ENCODE measurements at regions not wholly inside any gene's neighbourhood (a gene's known extent, or its start where the extent isn't known, plus 50 kb on each side); places are given as distances from the start of the nearest gene placed in this dataset.

- DNase-seq (ENCODE audit: low read depth): no peak
- H3K4me3 ChIP-seq (ENCODE audit: control insufficient read depth, low read depth, low read length): no peak overlapping the region
- TF ChIP-seq CTCF (conservative IDR thresholded peaks at IDR 0.05; ENCODE audit: control insufficient read depth, insufficient read depth, low read depth, low read length): no peak
Measured at GRCh38 chr2:225971433-225971832, 571.9 kb downstream of the NYAP2 start.

- no peak for TF ChIP-seq CTCF (conservative IDR thresholded peaks at IDR 0.05; ENCODE audit: control insufficient read depth, insufficient read depth, low read depth, low read length)
- H3K4me3 ChIP-seq (ENCODE audit: control insufficient read depth, low read depth, low read length): no peak overlapping the region
- no peak for DNase-seq (ENCODE audit: low read depth)
Measured at GRCh38 chr2:225948903-225949302, 549.4 kb downstream of the NYAP2 start.

GRCh38 chr2:225938991-225939390, 539.5 kb downstream of the NYAP2 start:
- no peak overlapping the region for H3K4me3 ChIP-seq (ENCODE audit: control insufficient read depth, low read depth, low read length)
- no peak for DNase-seq (ENCODE audit: low read depth)
- no peak for TF ChIP-seq CTCF (conservative IDR thresholded peaks at IDR 0.05; ENCODE audit: control insufficient read depth, insufficient read depth, low read depth, low read length)

- TF ChIP-seq CTCF (conservative IDR thresholded peaks at IDR 0.05; ENCODE audit: control insufficient read depth, insufficient read depth, low read depth, low read length): no peak
- peak; percentile 36 for DNase-seq (ENCODE audit: low read depth)
- no peak overlapping the region for H3K4me3 ChIP-seq (ENCODE audit: control insufficient read depth, low read depth, low read length)
Measured at GRCh38 chr2:225937625-225938187, 538.2 kb downstream of the NYAP2 start.

GRCh38 chr2:225932811-225933413, 533.4 kb downstream of the NYAP2 start:
- TF ChIP-seq CTCF (conservative IDR thresholded peaks at IDR 0.05; ENCODE audit: control insufficient read depth, insufficient read depth, low read depth, low read length): no peak
- H3K4me3 ChIP-seq (ENCODE audit: control insufficient read depth, low read depth, low read length): no peak overlapping the region
- DNase-seq (ENCODE audit: low read depth): no peak

GRCh38 chr2:225930687-225931086, 531.2 kb downstream of the NYAP2 start:
- no peak overlapping the region for H3K4me3 ChIP-seq (ENCODE audit: control insufficient read depth, low read depth, low read length)
- DNase-seq (ENCODE audit: low read depth): no peak
- no peak for TF ChIP-seq CTCF (conservative IDR thresholded peaks at IDR 0.05; ENCODE audit: control insufficient read depth, insufficient read depth, low read depth, low read length)
